RCC 7860 (cell line): ENCODE measurements at regions not wholly inside any gene's neighbourhood (a gene's known extent, or its start where the extent isn't known, plus 50 kb on each side); places are given as distances from the start of the nearest gene placed in this dataset.
A peak's percentile ranks its signal among the peaks of the same experiment; 100 is the strongest.
"Not testable (repeated sequence)": the region's sequence is repeated elsewhere in the genome, so short reads cannot be mapped to it uniquely, and the experiment has no call there.

Source experiments
- DNase-seq: peaks from one replicate; pipeline ENCODE4 v3.0.0-alpha.2; 2015; ENCODE audit warnings: low spot score
- FAIRE-seq: peaks from 2 replicates; lab custom pipeline; 2012; peaks lifted over from hg19 to GRCh38; lab: Jason Lieb, UNC

GRCh38 chr21:17682924-17683323 is 70.2 kb upstream of the BTG3 start:
- FAIRE-seq (no peak), DNase-seq (no peak)

GRCh38 chr21:17679002-17679600 is 66.4 kb upstream of the BTG3 start:
- peak; percentile 81 for FAIRE-seq
- DNase-seq: peak; percentile 63

- not testable (repeated sequence) for FAIRE-seq, DNase-seq
Measured at GRCh38 chr21:17676930-17677329, 64.2 kb upstream of the BTG3 start.

GRCh38 chr21:17674106-17674505 is 61.4 kb upstream of the BTG3 start:
- FAIRE-seq (no peak), DNase-seq (no peak)

- no peak for DNase-seq
- FAIRE-seq: no peak
Measured at GRCh38 chr21:17673261-17674020, 60.7 kb upstream of the BTG3 start.

GRCh38 chr21:17671733-17672132 is 59.0 kb upstream of the BTG3 start:
- DNase-seq (no peak), FAIRE-seq (no peak)

- no peak for FAIRE-seq
- no peak for DNase-seq
Measured at GRCh38 chr21:17668479-17669140, 55.9 kb upstream of the BTG3 start.

GRCh38 chr21:17667256-17667655 is 54.6 kb upstream of the BTG3 start:
- no peak for FAIRE-seq
- no peak for DNase-seq
